Ammon's horn (tissue), 1 donor: ENCODE measurements at regions not wholly inside any gene's neighbourhood (a gene's known extent, or its start where the extent isn't known, plus 50 kb on each side); places are given as distances from the start of the nearest gene placed in this dataset.

Source experiments
- DNase-seq: peaks from one replicate; pipeline ENCODE4 v3.0.0-alpha.2; 2016; ENCODE audit warnings: low spot score

GRCh38 chr2:176679061-176679669 is 409.9 kb downstream of the MTX2 start:
- no peak for DNase-seq

- DNase-seq, result no peak
Measured at GRCh38 chr2:176680916-176681516, 411.8 kb downstream of the MTX2 start.

DNA sequence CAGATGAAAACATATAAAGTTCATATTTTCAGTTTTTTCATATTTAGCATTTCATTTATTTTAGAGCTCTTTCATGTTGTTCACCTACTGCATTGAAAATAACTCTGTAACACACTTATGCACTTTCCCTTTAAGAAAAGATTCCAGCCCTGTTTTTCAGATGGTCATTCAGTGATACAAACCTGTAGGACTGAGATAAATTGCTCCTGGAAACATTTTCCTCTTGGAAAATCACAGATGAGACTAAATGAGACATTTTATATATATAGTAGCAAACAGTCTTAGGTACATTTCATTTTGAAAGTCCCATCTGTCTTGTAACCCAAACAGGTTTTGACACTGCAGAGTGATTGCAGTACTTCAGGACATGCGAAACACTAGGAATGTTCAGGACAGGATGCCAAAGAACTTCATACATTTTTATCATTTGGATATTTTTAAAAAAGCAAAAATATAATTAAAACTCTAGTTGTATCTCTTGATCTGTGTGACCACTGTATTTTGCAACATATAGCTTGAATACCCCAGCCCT is 412.4 kb downstream of the MTX2 start:
- no peak for DNase-seq

GRCh38 chr2:176682278-176682677 is 413.0 kb downstream of the MTX2 start:
- no peak for DNase-seq

- DNase-seq, result no peak
Measured at GRCh38 chr2:176683618-176684111, 414.4 kb downstream of the MTX2 start.

GRCh38 chr2:176685908-176686307 is 416.7 kb downstream of the MTX2 start:
- no peak for DNase-seq

GRCh38 chr2:176686328-176686727 is 417.1 kb downstream of the MTX2 start:
- DNase-seq, result no peak

- no peak for DNase-seq
Measured at GRCh38 chr2:176687342-176687741, 418.1 kb downstream of the MTX2 start.

DNA sequence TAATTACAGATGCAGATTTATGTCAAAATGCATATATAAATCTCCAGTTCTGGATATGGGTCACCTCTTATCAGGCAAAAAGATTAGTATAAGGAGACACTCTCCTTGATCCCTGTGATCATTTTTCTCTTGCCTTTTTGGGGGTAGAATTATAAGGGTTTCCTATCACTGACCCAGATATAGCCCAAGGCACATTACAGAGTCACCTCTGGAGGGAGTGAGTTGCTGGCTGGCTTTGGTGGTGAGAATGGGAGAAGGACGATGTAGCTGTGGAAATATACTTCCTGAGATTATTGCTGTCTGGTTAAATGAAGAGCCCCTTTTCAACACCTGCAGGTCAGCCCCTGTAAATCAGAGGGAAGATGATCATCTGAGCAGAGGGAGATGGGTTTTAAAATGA is 418.7 kb downstream of the MTX2 start:
- no peak for DNase-seq

- no peak for DNase-seq
Measured at GRCh38 chr2:176689711-176690110, 420.5 kb downstream of the MTX2 start.

- DNase-seq, result no peak
Measured at GRCh38 chr2:176691471-176691870, 422.2 kb downstream of the MTX2 start.

GRCh38 chr2:176692533-176692932 is 423.3 kb downstream of the MTX2 start:
- DNase-seq, result no peak

DNA sequence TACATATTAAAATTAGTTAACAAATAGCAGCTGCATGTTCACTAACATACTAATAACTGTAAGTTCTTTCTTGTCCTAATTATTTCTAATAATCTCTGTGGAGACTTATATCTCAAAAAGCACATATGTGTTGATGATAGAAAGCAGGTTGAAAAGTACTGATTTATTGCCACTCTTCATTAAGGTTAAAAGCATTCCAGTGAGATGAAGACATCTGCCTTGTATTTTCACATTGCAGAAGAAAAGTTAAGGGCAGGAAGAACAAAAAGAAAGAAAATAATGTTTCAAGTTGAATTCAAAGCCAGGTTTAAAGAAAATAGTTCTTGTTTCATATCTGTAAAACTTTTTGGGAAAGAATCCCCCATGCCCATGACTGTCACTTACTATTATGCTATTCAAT is 429.9 kb downstream of the MTX2 start:
- DNase-seq, result no peak

GRCh38 chr2:176699644-176700043 is 430.4 kb downstream of the MTX2 start:
- DNase-seq, result no peak

GRCh38 chr2:176702131-176702530 is 432.9 kb downstream of the MTX2 start:
- DNase-seq, result no peak

DNA sequence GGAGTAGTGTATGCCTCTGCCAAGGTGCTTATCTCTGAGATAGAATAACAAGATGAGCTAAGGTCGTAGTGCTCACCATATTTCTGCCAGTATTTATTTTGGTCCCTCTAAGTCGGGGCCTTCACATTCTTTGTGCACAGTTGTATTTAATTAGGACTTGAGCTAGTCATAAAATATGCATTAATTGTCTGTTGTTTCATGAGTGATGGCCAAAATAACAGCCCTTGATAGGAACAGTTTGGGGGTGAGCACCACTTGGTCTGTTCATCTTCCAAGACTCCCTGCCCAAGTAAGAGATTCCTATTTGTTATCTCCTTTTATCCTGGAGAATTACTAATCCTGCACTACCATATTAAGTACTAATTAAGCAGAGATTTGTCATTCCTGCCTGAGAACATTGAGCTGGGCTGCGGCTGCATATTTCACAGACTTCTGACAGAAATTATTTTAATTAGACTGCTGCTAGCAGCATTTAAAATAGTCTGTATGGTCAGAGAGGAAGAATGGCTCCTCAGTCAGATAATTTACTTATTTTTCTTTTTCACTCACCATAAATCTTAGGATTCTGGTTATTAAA is 435.1 kb downstream of the MTX2 start:
- DNase-seq, result no peak

DNA sequence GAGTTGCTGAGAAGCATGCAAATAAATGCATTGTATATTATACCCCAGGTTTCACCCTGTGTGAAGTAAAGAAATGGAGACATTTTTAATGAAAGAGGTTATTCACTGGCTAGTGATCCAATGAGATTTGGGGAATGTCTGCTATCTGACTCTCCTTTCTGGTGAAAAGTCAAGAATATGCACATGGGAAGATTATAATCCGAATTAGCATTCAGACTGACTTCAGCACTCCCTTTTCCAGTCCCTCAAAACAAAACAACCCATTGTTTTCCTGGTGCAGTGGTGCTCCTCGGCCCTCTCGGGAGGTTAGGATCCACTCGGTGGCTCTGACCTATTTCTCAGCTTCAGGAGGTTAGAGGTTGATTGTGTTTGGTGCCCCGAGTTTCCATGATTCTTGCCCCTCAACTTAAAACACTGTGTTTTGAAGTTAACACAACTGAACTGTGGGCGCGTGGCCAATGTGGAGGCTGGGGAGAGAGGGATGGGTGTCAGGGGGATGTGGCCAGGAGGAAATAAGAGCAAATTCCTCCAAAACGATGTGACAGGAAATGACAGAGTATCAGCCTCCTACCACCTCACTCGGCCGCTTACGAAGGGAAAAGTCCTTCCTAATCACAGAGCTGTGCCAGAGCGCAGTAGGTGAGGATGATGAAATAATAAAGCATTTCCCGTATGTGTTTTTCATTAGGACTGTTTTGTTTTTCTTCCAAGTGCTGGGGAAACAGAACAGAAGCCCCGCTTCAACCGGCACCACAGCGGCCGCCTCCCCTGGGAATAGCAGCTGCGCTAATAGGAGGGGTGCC is 440.1 kb downstream of the MTX2 start:
- peak; percentile 11 for DNase-seq

DNA sequence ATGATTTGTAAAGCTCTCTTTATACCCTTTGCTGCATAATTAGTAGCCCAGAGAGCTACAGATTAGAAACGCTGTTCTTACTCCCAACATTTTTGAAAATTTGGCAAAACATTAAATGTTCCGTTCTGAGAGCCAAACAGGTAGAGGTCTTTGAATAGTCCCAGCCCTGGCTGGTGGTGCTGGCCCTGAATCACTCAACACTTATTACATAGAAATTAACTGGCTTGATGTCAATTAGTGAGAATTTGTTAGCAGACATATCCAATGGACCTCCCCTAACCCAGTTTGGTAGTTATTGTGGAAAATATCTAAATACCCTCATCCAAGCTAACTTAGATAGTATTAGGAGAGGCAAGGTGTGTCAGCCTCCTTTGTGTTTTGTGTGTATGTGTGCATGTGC is 440.7 kb downstream of the MTX2 start:
- DNase-seq, result no peak

DNA sequence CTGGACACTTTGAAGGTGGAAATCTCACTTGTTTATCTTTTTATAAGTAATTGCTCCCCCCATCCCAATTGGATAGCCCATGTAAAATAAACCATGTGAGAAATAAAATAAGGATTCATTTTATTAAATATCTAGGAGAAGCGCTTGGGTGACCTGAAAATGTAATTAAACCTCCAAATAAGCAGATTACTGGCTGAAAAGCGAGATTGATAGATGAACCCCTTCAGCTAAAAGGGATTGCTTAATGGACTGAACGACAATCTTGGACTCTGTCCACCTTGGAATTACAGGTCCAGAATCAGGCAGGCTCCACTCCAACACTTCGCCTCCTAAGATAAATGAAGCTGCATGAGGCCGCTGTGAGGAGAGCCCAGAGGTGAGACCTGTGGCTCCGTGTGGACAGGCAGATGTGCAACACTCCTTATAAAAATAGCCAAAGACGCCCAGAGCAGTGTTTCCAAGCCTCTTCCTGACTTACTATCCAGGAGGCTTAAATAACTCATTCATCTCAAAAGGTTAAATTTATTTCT is 441.5 kb downstream of the MTX2 start:
- DNase-seq, result peak; percentile 14

DNA sequence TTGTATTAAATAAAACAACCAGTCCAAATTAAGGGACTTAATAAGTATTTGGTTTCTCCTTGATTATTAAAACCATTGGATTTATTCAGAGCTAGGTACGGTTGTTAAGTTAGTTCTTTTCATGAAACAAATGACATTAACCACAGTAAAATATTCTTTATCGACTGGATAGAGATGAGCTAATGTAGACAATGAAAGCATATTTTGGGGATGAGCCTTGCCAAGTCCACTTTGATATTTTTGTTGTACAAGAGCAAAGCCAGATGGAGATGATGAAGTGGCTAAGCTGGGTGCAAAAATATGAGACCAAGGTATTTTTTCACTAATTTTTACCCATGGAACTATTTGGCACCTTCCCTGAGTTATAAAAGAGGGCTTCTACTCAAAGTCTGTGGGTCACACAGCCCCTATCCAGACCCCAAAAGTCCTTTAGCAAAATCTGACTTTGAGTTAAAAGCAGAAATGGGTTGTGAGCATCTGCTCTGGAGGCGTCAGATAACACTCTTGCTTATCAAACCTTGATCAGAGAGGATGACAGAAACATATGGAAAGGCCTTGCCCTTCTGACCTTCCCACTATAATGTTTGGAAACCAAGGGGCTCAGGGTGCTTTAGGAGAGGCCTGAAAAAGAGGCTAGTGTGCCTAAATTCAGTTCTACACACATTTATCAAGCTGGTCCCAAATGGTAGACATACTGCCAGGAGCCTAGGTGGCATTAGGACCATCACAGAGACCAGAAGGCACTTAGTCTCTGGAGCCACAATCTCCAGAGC is 456.8 kb downstream of the MTX2 start:
- no peak for DNase-seq

- no peak for DNase-seq
Measured at GRCh38 chr2:176727696-176728095, 458.5 kb downstream of the MTX2 start.
